HEK293 (cell line): ENCODE measurements at regions not wholly inside any gene's neighbourhood (a gene's known extent, or its start where the extent isn't known, plus 50 kb on each side); places are given as distances from the start of the nearest gene placed in this dataset.

ENCODE experiments used
- CTCF ChIA-PET: fragments of 350-600 bp; formaldehyde crosslinking; extraction: SDS; loops from one replicate; lab custom pipeline; 2021; ENCODE audit warnings: antibody characterized with exemption; lab: Yijun Ruan, JAX
- POLR2A ChIA-PET: fragments of 300-600 bp; formaldehyde crosslinking; extraction: SDS; loops from one replicate; lab custom pipeline; 2020; ENCODE audit warnings: antibody characterized with exemption, inconsistent platforms; lab: Yijun Ruan, JAX
- H3K27ac ChIP-seq: fragments of 200-500 bp; sonication (Bioruptor generic); 2 replicates; pipeline ENCODE4 v1.5.1; 2014; ENCODE audit warnings: low read depth, low read length, control low read depth, inconsistent platforms; ENCODE audit errors: extremely low read depth
- H3K36me3 ChIP-seq, 2 experiments: fragments of 200-500 bp in 1 of 2; sonication (Bioruptor generic) in 1 of 2; 1 replicate in 1 of 2; 2 replicates in 1 of 2; pipeline ENCODE4 v1.5.1; 2014 to 2017; ENCODE audit warnings: inconsistent platforms in 2 of 2, low read length in 2 of 2; ENCODE audit not compliant: control insufficient read depth in 2 of 2, insufficient read depth in 1 of 2
- H3K4me1 ChIP-seq: fragments of 200-500 bp; sonication (Bioruptor generic); 2 replicates; pipeline ENCODE4 v1.5.1; 2014; ENCODE audit warnings: mild to moderate bottlenecking, low read length, inconsistent platforms; ENCODE audit not compliant: control insufficient read depth, insufficient read depth
- H3K4me3 ChIP-seq: 2 replicates; pipeline ENCODE4 v1.5.1; 2011; ENCODE audit warnings: low read depth, mild to moderate bottlenecking, control low read depth, low read length, moderate library complexity
- H3K9me3 ChIP-seq: fragments of 200-500 bp; sonication (Bioruptor generic); 2 replicates; pipeline ENCODE4 v1.5.1; 2014; ENCODE audit warnings: low read depth, low read length, inconsistent platforms; ENCODE audit not compliant: control insufficient read depth, insufficient read depth
- GFI1B ChIP-seq: fragments of 450-650 bp; formaldehyde crosslinking; IDR thresholded peaks from 2 replicates; pipeline ENCODE4 v1.5.1; 2016; ENCODE audit warnings: missing biosample characterization, missing genetic modification characterization
- GLI2 ChIP-seq: fragments of 450-650 bp; formaldehyde crosslinking; IDR thresholded peaks from 2 replicates; pipeline ENCODE4; 2017; ENCODE audit warnings: missing biosample characterization, missing genetic modification characterization, low read depth, borderline replicate concordance
- GLIS1 ChIP-seq: fragments of 450-650 bp; formaldehyde crosslinking; IDR thresholded peaks from 2 replicates; pipeline ENCODE4 v1.5.1; 2016; ENCODE audit warnings: missing biosample characterization, missing genetic modification characterization
- GLIS2 ChIP-seq: fragments of 450-650 bp; formaldehyde crosslinking; IDR thresholded peaks from 2 replicates; pipeline ENCODE4 v1.5.1; 2016; ENCODE audit warnings: missing biosample characterization, missing genetic modification characterization
- HOXA7 ChIP-seq: sonication (generic); formaldehyde crosslinking; IDR thresholded peaks from 2 replicates; pipeline ENCODE4 v1.8.1; 2022; ENCODE audit warnings: missing genetic modification reagents, borderline replicate concordance
- KLF7 ChIP-seq: fragments of 450-650 bp; formaldehyde crosslinking; IDR thresholded peaks from 2 replicates; pipeline ENCODE4 v1.5.1; 2016; ENCODE audit warnings: missing biosample characterization, missing genetic modification characterization, borderline replicate concordance
- MZF1 ChIP-seq: fragments of 450-650 bp; formaldehyde crosslinking; IDR thresholded peaks from 2 replicates; pipeline ENCODE4 v1.5.1; 2017; ENCODE audit warnings: missing biosample characterization, missing genetic modification characterization, borderline replicate concordance
- OSR2 ChIP-seq: fragments of 450-650 bp; formaldehyde crosslinking; IDR thresholded peaks from 2 replicates; pipeline ENCODE4 v1.5.1; 2016; ENCODE audit warnings: missing biosample characterization, missing genetic modification characterization
- OVOL3 ChIP-seq: fragments of 450-650 bp; formaldehyde crosslinking; IDR thresholded peaks from 2 replicates; pipeline ENCODE4 v1.5.1; 2016; ENCODE audit warnings: missing biosample characterization, missing genetic modification characterization
- ZFHX2 ChIP-seq: fragments of 450-650 bp; formaldehyde crosslinking; conservative IDR thresholded peaks from 2 replicates; pipeline ENCODE4 v1.5.1; 2016; ENCODE audit warnings: missing biosample characterization, missing genetic modification characterization
- ZIC2 ChIP-seq: fragments of 450-650 bp; formaldehyde crosslinking; IDR thresholded peaks from 2 replicates; pipeline ENCODE4 v1.5.1; 2016; ENCODE audit warnings: missing biosample characterization, missing genetic modification characterization
- ZNF132 ChIP-seq: fragments of 450-650 bp; formaldehyde crosslinking; IDR thresholded peaks from 2 replicates; pipeline ENCODE4 v1.5.1; 2017; ENCODE audit warnings: missing biosample characterization, missing genetic modification characterization, borderline replicate concordance
- ZNF140 ChIP-seq: fragments of 450-650 bp; formaldehyde crosslinking; IDR thresholded peaks from 2 replicates; pipeline ENCODE4 v1.5.1; 2016; ENCODE audit warnings: missing biosample characterization, missing genetic modification characterization
- ZNF19 ChIP-seq: fragments of 450-650 bp; formaldehyde crosslinking; IDR thresholded peaks from 2 replicates; pipeline ENCODE4; 2016; ENCODE audit warnings: missing biosample characterization, missing genetic modification characterization, low read depth
- ZNF239 ChIP-seq: fragments of 450-650 bp; formaldehyde crosslinking; IDR thresholded peaks from 2 replicates; pipeline ENCODE4 v1.5.1; 2016; ENCODE audit warnings: missing biosample characterization, missing genetic modification characterization
- ZNF24 ChIP-seq: fragments of 450-650 bp; formaldehyde crosslinking; IDR thresholded peaks from 2 replicates; pipeline ENCODE4 v1.5.1; 2016; ENCODE audit warnings: missing biosample characterization, missing genetic modification characterization
- ZNF324 ChIP-seq: fragments of 450-650 bp; formaldehyde crosslinking; IDR thresholded peaks from 2 replicates; pipeline ENCODE4 v1.5.1; 2016; ENCODE audit warnings: missing biosample characterization, missing genetic modification characterization
- ZNF416 ChIP-seq: fragments of 450-650 bp; formaldehyde crosslinking; IDR thresholded peaks from 2 replicates; pipeline ENCODE4 v1.5.1; 2016; ENCODE audit warnings: missing biosample characterization, missing genetic modification characterization
- ZNF596 ChIP-seq: fragments of 450-650 bp; IDR thresholded peaks from 2 replicates; pipeline ENCODE4 v1.5.0; 2018; ENCODE audit warnings: missing biosample characterization, mild to moderate bottlenecking, missing genetic modification characterization, moderate library complexity
- ZNF623 ChIP-seq: fragments of 450-650 bp; formaldehyde crosslinking; IDR thresholded peaks from 2 replicates; pipeline ENCODE4 v1.5.1; 2016; ENCODE audit warnings: missing biosample characterization, missing genetic modification characterization
- ZNF654 ChIP-seq: fragments of 450-650 bp; formaldehyde crosslinking; IDR thresholded peaks from 2 replicates; pipeline ENCODE4 v1.5.1; 2016; ENCODE audit warnings: low read depth, missing biosample characterization, missing genetic modification characterization
- ZNF658 ChIP-seq: fragments of 450-650 bp; formaldehyde crosslinking; IDR thresholded peaks from 2 replicates; pipeline ENCODE4; 2016; ENCODE audit warnings: missing biosample characterization, missing genetic modification characterization
- ZNF707 ChIP-seq: fragments of 450-650 bp; formaldehyde crosslinking; IDR thresholded peaks from 2 replicates; pipeline ENCODE4 v1.5.1; 2016; ENCODE audit warnings: missing biosample characterization, missing genetic modification characterization
- ZNF777 ChIP-seq: fragments of 450-650 bp; formaldehyde crosslinking; IDR thresholded peaks from 2 replicates; pipeline ENCODE4 v1.5.1; 2017; ENCODE audit warnings: missing biosample characterization, missing genetic modification characterization, borderline replicate concordance
- ZNF837 ChIP-seq: fragments of 450-650 bp; formaldehyde crosslinking; IDR thresholded peaks from 2 replicates; pipeline ENCODE4 v1.5.1; 2016; ENCODE audit warnings: missing biosample characterization, missing genetic modification characterization
- ZNF843 ChIP-seq: fragments of 450-650 bp; formaldehyde crosslinking; IDR thresholded peaks from 2 replicates; pipeline ENCODE4 v1.5.1; 2016; ENCODE audit warnings: missing biosample characterization, missing genetic modification characterization
- TF ChIP-seq, protein P1 (sequence below): fragments of 450-650 bp; formaldehyde crosslinking; IDR thresholded peaks from 2 replicates; pipeline ENCODE4 v1.5.0; 2017; ENCODE audit warnings: missing biosample characterization, missing genetic modification characterization, borderline replicate concordance
- TF ChIP-seq, protein P2 (sequence below): fragments of 450-650 bp; formaldehyde crosslinking; IDR thresholded peaks from 2 replicates; pipeline ENCODE4 v1.5.1; 2016; ENCODE audit warnings: missing biosample characterization, missing genetic modification characterization
- TF ChIP-seq, protein P3 (sequence below): fragments of 450-650 bp; formaldehyde crosslinking; IDR thresholded peaks from 2 replicates; pipeline ENCODE4 v1.5.1; 2017; ENCODE audit warnings: missing biosample characterization, missing genetic modification characterization

DNA sequence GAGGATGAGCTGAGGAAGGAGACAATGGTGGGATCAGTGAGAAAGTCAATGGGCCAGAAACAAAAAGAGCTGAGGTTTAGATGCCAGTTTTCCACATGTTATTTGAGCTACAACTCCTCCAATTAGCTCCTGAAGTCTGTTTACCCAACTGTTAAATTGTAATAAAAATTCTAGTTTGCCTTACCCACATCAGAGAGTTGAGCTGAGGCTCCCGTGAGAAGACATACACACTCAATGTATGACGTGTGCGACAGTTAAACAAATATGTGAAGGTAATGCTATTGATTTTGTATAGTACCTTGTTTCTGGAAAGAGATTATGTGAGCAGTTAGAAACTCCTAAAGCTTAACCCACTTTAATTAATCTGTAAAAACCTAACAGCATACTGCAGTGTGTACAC lies 318.1 kb upstream of the GRM7 start:
- H3K4me1 ChIP-seq, result no peaks in the 10 kb centered on the region
- CTCF ChIA-PET, result no interaction called here

DNA sequence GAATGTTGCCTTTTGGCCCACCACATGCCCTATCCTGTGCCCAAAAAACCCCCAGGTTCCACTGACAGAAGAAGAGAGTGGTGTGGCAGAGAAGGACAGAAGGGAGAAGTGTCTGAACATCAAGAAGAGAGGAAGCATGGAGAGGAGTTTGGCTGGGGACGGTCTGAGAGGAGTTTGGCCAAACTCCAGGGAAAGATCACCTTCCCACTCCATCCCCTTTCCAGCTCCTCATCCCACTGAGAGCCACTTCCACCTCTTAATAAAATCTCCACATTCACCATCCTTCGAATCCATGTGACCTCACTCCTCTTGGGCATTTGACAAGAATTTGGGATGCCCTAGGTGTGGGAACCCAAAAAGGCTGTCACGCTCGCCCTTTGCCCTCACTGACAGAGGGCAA lies 311.6 kb upstream of the GRM7 start:
- TF ChIP-seq, protein P1, sequence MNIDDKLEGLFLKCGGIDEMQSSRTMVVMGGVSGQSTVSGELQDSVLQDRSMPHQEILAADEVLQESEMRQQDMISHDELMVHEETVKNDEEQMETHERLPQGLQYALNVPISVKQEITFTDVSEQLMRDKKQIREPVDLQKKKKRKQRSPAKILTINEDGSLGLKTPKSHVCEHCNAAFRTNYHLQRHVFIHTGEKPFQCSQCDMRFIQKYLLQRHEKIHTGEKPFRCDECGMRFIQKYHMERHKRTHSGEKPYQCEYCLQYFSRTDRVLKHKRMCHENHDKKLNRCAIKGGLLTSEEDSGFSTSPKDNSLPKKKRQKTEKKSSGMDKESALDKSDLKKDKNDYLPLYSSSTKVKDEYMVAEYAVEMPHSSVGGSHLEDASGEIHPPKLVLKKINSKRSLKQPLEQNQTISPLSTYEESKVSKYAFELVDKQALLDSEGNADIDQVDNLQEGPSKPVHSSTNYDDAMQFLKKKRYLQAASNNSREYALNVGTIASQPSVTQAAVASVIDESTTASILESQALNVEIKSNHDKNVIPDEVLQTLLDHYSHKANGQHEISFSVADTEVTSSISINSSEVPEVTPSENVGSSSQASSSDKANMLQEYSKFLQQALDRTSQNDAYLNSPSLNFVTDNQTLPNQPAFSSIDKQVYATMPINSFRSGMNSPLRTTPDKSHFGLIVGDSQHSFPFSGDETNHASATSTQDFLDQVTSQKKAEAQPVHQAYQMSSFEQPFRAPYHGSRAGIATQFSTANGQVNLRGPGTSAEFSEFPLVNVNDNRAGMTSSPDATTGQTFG (tag by site-specific recombination), result no peak
- no peak for TF ChIP-seq ZFHX2 (tag by site-specific recombination)
- TF ChIP-seq, all 188 proteins: peak for 0
- Histone ChIP-seq H3K9me3 (no peaks in the 10 kb centered on the region), H3K4me3 (no peak overlapping the region), H3K4me1 (no peaks in the 10 kb centered on the region), H3K27ac (no peak overlapping the region), H3K36me3 (no peaks in the 10 kb centered on the region)
- CTCF ChIA-PET, result no interaction called here
- POLR2A ChIA-PET, result no interaction called here

More for the DNA sequence above, 318.1 kb upstream of the GRM7 start:
- H3K36me3 ChIP-seq, result no peaks in the 10 kb centered on the region
- no peak overlapping the region for H3K4me3 ChIP-seq
- TF ChIP-seq ZNF324 (tag by site-specific recombination) (no peak), ZNF658 (tag by site-specific recombination) (no peak), MZF1 (no peak), KLF7 (no peak), OSR2 (tag by site-specific recombination) (no peak), ZNF596 (no peak), GFI1B (no peak), ZNF623 (tag by site-specific recombination) (no peak), ZNF654 (tag by site-specific recombination) (no peak), GLIS1 (tag by site-specific recombination) (no peak), ZNF843 (tag by site-specific recombination) (no peak), HOXA7 (CRISPR knock-in tag) (no peak), ZNF416 (tag by site-specific recombination) (no peak), ZNF707 (tag by site-specific recombination) (no peak)
- TF ChIP-seq, protein P2, sequence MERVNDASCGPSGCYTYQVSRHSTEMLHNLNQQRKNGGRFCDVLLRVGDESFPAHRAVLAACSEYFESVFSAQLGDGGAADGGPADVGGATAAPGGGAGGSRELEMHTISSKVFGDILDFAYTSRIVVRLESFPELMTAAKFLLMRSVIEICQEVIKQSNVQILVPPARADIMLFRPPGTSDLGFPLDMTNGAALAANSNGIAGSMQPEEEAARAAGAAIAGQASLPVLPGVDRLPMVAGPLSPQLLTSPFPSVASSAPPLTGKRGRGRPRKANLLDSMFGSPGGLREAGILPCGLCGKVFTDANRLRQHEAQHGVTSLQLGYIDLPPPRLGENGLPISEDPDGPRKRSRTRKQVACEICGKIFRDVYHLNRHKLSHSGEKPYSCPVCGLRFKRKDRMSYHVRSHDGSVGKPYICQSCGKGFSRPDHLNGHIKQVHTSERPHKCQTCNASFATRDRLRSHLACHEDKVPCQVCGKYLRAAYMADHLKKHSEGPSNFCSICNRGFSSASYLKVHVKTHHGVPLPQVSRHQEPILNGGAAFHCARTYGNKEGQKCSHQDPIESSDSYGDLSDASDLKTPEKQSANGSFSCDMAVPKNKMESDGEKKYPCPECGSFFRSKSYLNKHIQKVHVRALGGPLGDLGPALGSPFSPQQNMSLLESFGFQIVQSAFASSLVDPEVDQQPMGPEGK (tag by site-specific recombination), result no peak
- TF ChIP-seq, all 188 proteins: peak for 0
- Histone ChIP-seq H3K9me3 (no peaks in the 10 kb centered on the region), H3K27ac (no peak overlapping the region)
- POLR2A ChIA-PET, result no interaction called here

DNA sequence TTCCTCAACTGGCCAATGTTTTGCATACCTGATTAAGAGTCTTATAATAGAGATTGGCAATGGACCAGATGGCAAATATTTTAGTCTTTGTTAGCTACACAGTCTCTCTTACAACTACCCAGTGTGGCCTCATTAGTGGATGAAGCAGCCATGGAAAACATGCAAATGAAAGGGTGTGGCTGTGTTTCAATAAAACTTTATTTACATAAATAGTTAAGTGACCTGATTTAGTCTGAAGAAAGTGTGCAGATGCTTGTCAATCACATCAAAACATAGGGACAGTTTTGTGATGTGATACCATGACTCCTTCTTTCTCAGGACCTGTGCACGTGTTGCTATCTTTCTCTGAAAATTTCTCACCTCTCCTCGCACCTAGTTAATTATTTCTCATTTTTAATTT lies 309.8 kb upstream of the GRM7 start:
- Histone ChIP-seq H3K27ac (no peak overlapping the region), H3K4me1 (no peaks in the 10 kb centered on the region), H3K9me3 (no peaks in the 10 kb centered on the region), H3K36me3 (no peaks in the 10 kb centered on the region), H3K4me3 (no peak overlapping the region)
- CTCF ChIA-PET, result no interaction called here
- POLR2A ChIA-PET, result no interaction called here
- TF ChIP-seq GLIS2 (no peak), ZIC2 (tag by site-specific recombination) (no peak), ZNF837 (no peak), ZNF777 (no peak), ZNF140 (tag by site-specific recombination) (no peak), ZNF707 (tag by site-specific recombination) (no peak), ZNF132 (no peak), KLF7 (no peak), OVOL3 (tag by site-specific recombination) (no peak), ZNF239 (tag by site-specific recombination) (no peak), ZNF24 (no peak), ZNF19 (tag by site-specific recombination) (no peak), GLI2 (tag by site-specific recombination) (no peak)
- TF ChIP-seq, protein P3, sequence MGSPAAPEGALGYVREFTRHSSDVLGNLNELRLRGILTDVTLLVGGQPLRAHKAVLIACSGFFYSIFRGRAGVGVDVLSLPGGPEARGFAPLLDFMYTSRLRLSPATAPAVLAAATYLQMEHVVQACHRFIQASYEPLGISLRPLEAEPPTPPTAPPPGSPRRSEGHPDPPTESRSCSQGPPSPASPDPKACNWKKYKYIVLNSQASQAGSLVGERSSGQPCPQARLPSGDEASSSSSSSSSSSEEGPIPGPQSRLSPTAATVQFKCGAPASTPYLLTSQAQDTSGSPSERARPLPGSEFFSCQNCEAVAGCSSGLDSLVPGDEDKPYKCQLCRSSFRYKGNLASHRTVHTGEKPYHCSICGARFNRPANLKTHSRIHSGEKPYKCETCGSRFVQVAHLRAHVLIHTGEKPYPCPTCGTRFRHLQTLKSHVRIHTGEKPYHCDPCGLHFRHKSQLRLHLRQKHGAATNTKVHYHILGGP (tag by site-specific recombination), result no peak
